Ramos (cell line): ENCODE measurements at regions not wholly inside any gene's neighbourhood (a gene's known extent, or its start where the extent isn't known, plus 50 kb on each side); places are given as distances from the start of the nearest gene placed in this dataset.

Experiments
- in situ Hi-C: fragments of 300-500 bp; cut with MboI; formaldehyde crosslinking; loops from one replicate; pipeline ENCODE4 v1.14.3; 2022; ENCODE audit warnings: low sequenced_read_pairs; ENCODE audit not compliant: unreplicated experiment

DNA sequence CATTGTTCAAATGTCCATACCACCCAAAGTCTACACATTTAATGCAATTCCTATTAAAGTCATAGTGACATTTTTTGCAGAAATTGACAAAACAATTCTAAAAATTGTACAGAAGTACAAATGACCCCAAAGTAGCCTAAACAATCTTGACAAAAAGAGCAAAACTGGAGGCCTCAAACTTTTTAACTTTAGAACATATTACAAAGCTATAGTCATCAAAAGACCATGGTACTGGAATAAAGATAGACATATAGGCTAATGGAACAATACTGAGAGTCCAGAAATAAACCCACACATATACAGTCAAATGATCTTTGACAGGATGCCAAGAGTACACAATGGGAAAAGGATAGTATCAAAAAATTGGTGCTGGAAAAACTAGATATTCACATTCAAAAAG, 213.2 kb upstream of the SAMSN1 start:
- in situ Hi-C loops = no loop called here

DNA sequence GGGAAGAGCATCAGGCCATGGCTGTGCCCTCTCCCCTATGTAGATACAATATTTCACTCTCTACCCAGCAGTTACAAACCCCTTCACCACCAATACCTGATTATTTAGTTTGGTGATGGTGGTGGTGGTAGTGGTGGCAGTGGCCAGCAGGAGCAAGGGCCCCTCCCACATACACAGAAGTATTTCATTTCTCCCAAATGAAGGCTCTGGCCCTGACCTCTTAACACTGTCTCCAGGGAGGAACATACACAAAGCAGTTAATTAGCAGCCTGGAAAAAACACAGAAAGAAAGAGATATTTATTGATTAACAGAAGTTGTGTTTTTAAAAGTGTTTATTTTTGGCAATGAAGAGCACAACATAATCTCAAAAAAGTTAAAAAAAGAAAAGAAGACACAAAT, 212.7 kb upstream of the SAMSN1 start:
- in situ Hi-C loops = no loop called here

DNA sequence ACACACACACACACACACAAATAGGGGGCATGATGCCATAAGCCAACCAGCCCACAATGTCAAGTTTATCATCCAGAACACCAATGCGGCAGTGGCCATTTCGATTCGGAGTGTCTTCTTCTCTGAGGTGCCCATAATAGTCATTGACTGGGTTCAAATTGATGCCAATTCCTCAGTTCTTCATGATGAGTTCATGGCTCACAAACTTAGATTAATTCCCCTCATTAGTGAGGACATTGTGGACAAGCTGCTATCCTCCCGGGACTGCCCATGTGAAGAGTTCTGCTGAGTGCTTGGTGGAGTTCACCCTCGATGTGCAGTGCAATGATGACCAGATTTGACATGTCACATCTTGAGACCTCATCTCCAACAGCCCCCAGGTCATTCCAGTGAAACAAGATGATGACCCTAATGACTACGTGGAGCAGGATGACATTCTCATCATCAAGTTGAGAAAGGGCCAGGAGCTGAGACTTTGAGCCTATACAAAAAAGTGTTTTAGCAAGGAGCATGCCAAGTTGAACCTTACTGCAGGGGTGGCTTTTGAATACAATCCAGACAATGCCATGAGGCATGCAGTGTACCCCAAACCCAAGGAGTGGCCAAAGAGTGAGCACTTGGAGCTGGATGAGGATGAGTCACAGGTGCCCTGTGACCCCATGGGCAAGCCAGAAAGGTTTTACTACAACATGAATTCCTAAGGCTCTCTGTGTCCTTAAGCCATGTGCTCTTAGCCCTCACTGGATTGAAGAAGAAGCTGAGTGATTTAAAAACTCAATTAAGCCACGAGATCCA, 211.6 kb upstream of the SAMSN1 start:
- in situ Hi-C loops = no loop called here

DNA sequence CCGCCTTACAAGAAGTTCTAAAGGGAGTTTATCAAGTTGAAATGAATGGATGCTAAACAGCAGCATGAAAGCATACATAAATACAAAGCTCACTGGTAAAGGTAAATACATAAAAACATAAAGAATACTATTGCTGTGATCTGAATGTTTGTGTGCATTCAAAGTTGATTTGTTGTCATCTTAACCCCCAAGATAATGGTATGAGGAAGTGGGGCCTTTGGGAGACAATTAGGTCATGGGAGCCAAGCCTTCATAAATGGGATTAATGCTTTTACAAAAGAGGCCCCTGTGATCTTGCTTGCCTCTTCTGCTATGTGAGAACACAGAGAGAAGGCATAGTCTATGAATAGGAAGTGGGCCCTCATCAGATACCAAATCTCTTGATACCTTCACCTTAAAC, 209.0 kb upstream of the SAMSN1 start:
- in situ Hi-C loops = no loop called here

DNA sequence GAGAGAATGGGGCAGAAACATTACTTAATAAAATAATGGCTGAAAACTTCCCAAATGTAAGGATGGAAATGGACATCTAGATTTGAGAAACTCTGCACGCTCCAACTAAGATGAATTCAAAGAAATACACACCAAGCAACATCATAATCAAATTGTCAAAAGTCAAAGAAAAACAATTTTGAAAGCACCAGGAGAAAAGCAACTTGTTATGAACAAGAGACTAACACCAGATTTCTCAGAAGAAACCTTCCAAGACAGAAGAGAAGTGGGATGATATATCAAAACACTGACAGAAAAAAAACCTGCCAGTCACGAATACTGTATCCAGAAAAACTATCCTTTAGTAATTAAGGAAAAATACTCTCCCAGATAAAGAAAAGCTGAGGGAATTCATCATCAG, 208.6 kb upstream of the SAMSN1 start:
- in situ Hi-C loops = no loop called here

DNA sequence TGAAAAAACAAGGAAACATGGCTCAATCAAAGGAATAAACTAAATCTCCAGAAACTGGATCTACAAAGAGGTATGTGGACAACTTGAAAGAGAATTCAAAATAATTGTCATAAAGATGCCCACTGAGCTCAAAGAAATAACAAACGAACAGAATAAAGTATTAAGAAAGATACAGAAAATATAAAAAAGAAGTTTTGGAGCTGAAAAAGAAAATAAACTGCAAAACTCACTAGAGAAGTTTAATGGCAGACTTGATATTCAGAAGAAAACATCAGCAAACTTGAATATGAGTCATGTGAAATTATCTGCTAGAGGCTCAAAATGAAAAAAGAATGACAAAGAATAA, 208.1 kb upstream of the SAMSN1 start:
- in situ Hi-C loops = no loop called here

DNA sequence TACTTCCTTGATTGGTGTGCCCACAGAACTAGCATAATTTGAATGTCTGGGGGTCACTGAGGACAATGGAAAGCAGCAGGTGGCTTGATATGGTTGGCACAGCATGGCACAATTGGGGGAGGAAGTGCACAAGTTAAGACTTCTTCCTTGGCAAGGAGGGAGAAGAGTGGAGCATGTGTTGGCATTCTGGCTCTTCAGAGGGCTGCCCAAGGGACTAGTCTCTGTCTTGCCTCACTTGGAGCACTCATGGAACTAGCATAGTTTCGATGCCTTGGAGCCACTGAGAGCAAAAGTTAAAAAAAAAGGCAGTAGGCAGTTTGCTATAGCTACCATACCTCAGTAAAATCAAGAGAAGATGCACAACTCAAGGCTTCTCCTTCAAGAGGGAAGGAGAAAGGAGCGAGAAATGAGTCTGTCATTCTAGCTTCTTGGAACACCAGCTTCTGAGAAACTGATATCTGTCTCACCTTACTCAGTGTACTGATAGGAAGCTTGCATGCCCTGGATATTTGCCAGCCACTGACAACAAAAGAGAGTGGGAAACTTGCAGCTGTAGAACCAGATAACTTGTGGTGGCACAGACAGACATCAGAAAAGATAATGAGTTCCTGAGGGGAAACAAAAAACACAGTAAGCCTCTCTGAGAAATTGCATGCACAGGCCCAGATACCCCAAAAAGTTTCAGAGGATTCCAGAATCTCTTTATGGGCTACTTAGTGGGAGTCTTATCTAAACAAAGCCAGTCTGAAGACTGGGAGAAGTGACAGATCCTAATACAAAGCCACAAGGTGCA, 207.5 kb upstream of the SAMSN1 start:
- in situ Hi-C loops = no loop called here

DNA sequence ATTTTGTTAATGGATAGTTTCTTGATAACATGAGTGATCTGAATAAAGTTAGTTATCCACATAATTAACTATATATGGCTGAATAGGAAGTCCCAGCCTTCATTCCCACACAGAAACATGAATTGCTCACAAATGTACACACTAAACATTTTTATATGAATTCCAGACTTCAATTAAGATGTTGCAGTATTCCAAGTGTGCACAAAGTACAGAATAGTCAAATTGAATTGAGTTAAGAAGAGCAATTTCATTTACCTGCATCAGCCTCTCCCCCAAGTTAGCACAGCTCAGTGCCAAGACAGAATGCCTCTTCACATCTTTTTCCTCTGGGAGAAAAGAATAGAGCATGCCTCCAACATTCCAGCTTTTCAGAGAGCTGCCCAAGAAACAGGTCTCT, 207.0 kb upstream of the SAMSN1 start:
- in situ Hi-C loops = no loop called here

DNA sequence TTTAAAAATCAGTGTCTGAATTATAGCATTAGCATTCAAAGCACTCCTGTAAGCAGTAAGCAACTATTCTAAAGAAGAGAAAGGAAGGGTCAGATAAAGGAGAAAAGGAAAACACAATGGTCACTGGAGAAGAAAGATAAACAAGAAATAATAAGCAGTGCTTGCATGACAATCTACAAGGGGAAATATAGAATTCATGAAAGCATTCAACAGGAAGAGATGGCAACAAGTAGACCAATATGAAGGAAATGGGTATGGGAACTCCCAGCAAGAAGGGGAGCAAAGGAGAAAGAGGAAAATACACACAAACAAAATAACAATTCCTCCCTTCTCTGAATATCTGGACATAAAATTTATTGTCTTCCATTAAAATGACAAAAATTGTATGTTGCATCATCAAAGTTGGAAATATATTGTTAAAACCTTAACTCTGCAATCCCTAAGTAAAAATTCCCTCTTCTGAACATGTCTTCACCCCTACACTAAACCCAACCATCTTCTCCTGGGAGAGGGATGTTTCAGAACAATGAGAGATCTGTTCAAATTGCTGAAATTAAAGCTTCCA, 206.3 kb upstream of the SAMSN1 start:
- in situ Hi-C loops = no loop called here

DNA sequence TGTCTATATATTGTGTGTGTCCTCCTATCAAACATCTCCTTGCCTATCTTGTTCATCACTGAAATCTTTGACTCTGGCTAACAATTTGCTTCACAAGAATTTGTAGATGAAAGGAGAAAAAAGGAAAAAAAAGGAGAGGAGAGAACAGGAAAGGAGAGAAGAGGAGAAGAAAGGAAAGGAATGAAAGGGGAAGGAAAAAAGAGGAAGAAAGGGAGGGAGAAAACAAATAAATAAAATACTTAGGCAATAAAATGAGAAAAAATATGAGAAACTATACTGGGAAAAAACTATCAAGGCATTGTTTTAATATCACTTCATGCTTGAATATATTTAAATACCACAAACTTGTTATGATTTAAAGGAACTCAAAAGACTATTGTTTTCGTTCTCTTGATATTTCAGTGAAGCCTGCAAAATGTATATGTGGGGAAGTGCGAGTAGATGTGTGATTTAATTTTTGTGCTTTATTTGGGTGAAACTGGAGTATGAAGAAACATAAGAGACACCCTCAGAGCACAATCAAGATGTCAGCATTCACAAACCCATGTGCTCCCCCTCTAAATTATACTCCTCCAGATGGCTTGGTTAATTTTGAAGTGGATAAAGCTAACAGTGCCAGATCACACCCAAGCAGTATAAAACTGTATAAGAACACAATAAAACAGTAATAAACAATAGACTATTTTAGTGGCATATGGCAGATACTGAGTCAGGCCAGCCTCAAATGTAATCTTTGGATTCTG, 205.7 kb upstream of the SAMSN1 start:
- in situ Hi-C loops = no loop called here

DNA sequence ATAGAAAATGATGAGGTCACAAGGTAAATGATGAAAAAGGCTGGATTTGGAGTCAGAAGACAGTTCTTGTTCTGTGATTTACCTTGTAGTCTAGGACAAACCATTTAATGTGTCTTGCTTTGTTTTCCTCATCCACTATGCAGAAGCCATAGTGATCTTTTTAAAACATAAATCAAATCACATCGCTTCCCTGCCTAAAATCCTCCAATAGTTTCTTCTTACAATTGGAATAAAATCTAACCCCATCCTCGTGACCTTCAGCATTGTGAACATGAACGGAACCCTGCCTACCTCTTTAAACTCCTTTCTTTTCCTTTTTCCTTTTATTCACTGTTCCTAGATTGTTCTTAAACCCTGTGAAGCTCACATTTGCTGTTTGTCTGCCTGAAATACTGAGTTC, 204.9 kb upstream of the SAMSN1 start:
- in situ Hi-C loops = no loop called here

DNA sequence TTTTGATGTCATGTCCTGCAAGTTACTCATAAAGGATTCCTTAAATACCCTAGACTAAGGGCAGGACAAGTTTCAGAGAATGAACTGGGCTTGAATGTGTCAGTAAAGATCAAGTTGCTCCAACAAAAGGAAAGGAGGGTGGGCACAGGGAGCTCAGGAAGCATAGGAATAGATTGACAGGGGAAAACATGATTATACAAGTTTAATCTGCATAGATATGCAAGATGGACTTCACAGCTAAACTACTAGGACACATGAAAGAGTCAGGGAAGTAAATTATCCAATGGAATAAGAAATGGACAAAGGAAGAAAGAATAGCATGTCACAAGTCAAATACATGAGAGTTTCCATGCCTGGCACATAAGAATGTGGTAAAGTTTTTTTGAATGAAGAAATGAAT, 203.9 kb upstream of the SAMSN1 start:
- in situ Hi-C loops = no loop called here

DNA sequence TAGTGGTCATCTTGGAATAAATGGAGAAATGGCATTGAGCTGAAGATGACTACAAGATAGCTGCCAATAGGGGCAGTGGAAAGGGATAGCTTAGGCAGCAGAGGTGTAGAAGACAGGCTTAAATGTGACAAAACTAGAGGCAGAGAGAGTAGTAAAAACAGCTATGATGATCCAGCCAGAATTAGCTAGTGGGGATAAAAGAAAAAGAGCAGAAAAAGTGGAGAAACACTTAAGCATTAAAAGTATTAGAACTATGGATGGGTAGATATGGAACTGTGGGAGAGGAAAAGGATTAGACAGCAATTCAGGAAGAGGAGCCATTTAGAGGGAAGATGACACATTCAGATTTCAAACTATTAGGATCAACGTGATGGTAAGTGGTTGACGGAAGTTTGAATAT, 202.5 kb upstream of the SAMSN1 start:
- in situ Hi-C loops = loop anchor here (25.0 kb wide), 2 partner anchors 336 to 486 kb away; no protein-coding TSS in a partner anchor

DNA sequence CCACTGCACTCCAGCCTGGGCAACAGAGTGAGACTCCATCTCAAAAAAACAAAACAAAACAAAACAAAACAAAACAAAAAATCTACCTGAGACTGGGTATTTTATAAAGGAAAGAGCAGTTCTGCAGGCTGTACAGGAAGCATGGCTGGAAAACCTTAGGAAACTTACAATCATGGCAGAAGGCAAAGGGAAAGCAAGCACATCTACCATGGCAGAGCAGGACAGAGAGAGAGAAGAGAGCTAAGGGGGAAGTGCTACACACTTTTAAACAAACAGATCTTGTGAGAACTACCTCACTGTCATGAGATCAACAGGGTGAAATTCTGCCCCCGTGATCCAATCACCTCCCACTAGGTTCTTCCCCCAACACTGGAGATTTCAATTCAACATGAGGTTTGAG, 198.3 kb upstream of the SAMSN1 start:
- in situ Hi-C loops = loop anchor here (25.0 kb wide), 2 partner anchors 332 to 482 kb away; no protein-coding TSS in a partner anchor

DNA sequence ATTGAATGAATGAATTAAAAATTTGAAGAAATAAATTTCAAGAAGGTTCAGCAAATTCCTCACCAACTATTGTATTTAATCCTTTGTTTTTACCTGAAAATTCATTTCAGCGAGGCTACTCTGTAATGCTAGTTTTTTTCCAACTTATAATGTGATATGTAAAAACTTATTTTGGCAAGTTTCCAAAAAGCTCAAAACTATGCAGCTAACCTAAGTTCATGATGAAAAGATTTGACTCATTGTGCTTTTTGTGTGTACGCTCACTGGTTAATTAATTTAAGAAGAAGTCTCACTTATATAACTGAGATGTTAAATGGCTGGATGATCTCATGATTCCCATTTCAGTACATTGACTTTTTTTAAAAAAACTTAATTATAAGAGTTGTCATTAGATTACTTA, 196.0 kb upstream of the SAMSN1 start:
- in situ Hi-C loops = loop anchor here (25.0 kb wide), 2 partner anchors 330 to 480 kb away; no protein-coding TSS in a partner anchor

DNA sequence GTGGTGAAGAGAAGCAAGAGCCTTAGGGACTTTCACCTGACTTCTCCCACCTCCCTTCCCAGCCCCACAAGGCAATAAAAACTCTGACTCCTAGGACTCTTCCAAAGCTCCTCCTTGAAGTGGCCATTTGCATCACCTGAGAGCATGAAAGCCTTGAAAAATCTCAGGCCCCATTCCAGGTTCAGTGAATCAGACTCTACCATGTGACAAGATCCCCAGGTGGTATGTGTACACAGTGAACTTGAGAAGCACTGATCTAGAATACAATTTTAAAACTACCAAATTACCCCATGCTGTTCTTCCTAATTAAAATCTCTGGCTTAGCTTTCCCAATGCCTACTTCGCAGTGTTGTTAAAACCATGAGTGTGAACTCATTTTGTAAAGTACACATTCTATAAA, 195.1 kb upstream of the SAMSN1 start:
- in situ Hi-C loops = loop anchor here (25.0 kb wide), 2 partner anchors 329 to 479 kb away; no protein-coding TSS in a partner anchor

DNA sequence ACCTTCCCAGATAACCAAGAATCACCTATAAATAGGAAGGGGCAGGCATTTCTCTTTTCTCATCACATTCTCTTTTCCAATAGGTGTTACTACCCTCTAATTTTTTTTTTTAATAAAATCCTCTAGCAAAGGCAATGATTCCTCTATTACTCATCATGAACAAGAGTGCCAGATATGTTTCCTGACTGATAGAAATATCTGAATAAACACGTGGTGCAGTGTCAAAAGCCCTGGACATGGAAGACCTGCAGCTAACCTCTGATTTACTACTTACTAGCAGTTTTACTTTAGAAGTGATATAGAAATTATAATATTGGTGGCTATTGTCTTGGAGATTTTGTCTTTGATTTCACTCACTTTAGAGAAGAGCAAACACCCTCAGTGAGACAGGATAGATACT, 194.6 kb upstream of the SAMSN1 start:
- in situ Hi-C loops = loop anchor here (25.0 kb wide), 2 partner anchors 328 to 478 kb away; no protein-coding TSS in a partner anchor

DNA sequence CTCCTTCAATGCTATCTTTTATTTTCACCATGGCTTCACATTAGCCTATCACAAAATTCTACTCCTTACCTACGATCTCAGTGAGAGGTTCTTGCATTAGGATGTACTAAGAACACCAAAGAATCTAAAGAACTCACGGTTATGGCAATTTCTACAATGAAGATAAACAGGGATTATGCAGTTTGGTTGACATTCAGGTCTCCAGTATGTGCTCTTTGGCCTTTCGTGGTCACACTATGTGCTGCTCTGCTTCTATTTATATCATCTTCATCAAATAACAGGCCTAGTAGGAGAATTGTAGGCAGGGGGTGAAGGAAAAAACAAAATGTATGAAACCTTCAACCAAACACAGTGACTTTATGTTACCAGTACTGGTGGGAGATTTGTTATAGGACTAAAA, 194.0 kb upstream of the SAMSN1 start:
- in situ Hi-C loops = loop anchor here (25.0 kb wide), 2 partner anchors 328 to 478 kb away; no protein-coding TSS in a partner anchor

DNA sequence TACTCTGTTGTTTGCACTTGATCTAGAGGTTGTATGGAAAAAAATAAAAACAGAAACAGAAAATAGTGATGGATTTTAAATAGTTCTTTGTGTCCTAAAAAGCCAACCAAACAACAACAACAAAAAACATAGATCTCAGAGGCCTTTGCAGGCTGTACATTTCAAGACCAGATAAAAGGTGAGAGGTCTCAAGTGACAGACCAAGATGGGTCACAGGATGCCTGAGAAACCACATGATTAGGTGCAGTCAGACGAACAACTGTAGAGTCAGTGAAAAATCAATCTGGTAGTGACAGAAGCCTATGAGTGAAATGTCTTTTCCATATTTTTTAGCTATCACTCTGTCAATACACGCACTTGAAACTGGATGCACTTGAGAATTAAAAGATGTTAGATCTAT, 193.5 kb upstream of the SAMSN1 start:
- in situ Hi-C loops = loop anchor here (25.0 kb wide), 2 partner anchors 327 to 477 kb away; no protein-coding TSS in a partner anchor

DNA sequence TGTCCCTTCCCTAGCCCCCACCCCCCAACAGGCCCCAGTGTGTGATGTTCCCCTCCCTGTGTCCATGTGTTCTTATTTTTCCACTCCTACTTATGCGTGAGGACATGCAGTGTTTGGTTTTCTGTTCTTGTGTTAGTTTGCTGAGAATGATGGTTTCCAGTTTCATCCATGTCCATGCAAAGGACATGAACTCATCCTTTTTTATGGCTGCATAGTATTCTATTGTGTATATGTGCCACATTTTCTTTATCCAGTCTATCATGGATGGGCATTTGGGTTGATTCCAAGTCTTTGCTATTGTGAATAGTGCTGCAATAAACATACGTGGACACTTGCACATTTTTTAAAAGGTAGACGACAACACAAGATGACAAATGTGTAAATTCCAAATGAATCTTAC, 192.5 kb upstream of the SAMSN1 start:
- in situ Hi-C loops = loop anchor here (25.0 kb wide), 2 partner anchors 326 to 476 kb away; no protein-coding TSS in a partner anchor
